ENCODE measurements at regions not wholly inside any gene's neighbourhood (a gene's known extent, or its start where the extent isn't known, plus 50 kb on each side); places are given as distances from the start of the nearest gene placed in this dataset.
A peak's percentile ranks its signal among the peaks of the same experiment; 100 is the strongest.

- H3K9me3 Mint-ChIP-seq = peaks cover 4% of the 10 kb centered on the region
- no peak overlapping the region for H3K4me3 Mint-ChIP-seq
- TF ChIP-seq CTCF (conservative IDR thresholded peaks at IDR 0.05) = no peak
- H3K4me1 Mint-ChIP-seq (ENCODE audit: unreplicated experiment) = peaks cover 26% of the 10 kb centered on the region
- no peak overlapping the region for H3K27ac Mint-ChIP-seq
- no peaks in the 10 kb centered on the region for H3K27me3 Mint-ChIP-seq
- peaks cover 13% of the 10 kb centered on the region for H3K36me3 Mint-ChIP-seq
- DNase-seq (ENCODE audit: extremely low spot score, unreplicated experiment) = no peak
Measured at GRCh38 chr13:74043237-74043636, 91.0 kb downstream of the KLF12 start.

GRCh38 chr13:74040200-74040599 lies 94.0 kb downstream of the KLF12 start:
- Mint-ChIP-seq H3K27me3 (no peaks in the 10 kb centered on the region), H3K36me3 (peaks cover 17% of the 10 kb centered on the region), H3K4me3 (no peak overlapping the region), H3K4me1 (ENCODE audit: unreplicated experiment) (peaks cover 39% of the 10 kb centered on the region), H3K9me3 (peaks cover 5% of the 10 kb centered on the region), H3K27ac (no peak overlapping the region)
- no peak for DNase-seq (ENCODE audit: extremely low spot score, unreplicated experiment)
- peak; percentile 78 for TF ChIP-seq CTCF (conservative IDR thresholded peaks at IDR 0.05)

GRCh38 chr13:74039667-74040066 lies 94.5 kb downstream of the KLF12 start:
- TF ChIP-seq CTCF (conservative IDR thresholded peaks at IDR 0.05) = no peak
- no peak overlapping the region for H3K4me3 Mint-ChIP-seq
- H3K9me3 Mint-ChIP-seq = peaks cover 5% of the 10 kb centered on the region
- H3K36me3 Mint-ChIP-seq = peaks cover 17% of the 10 kb centered on the region
- DNase-seq (ENCODE audit: extremely low spot score, unreplicated experiment) = no peak
- no peak overlapping the region for H3K27ac Mint-ChIP-seq
- peaks cover 39% of the 10 kb centered on the region for H3K4me1 Mint-ChIP-seq (ENCODE audit: unreplicated experiment)
- H3K27me3 Mint-ChIP-seq = no peaks in the 10 kb centered on the region

GRCh38 chr13:74039154-74039553 lies 95.0 kb downstream of the KLF12 start:
- TF ChIP-seq CTCF (conservative IDR thresholded peaks at IDR 0.05) = no peak
- Mint-ChIP-seq H3K27ac (no peak overlapping the region), H3K36me3 (peaks cover 17% of the 10 kb centered on the region), H3K27me3 (no peaks in the 10 kb centered on the region), H3K4me1 (ENCODE audit: unreplicated experiment) (peaks cover 39% of the 10 kb centered on the region), H3K9me3 (peaks cover 5% of the 10 kb centered on the region), H3K4me3 (no peak overlapping the region)
- no peak for DNase-seq (ENCODE audit: extremely low spot score, unreplicated experiment)

GRCh38 chr13:74037762-74038161 lies 96.4 kb downstream of the KLF12 start:
- Mint-ChIP-seq H3K9me3 (peaks cover 5% of the 10 kb centered on the region), H3K27me3 (no peaks in the 10 kb centered on the region), H3K4me3 (no peak overlapping the region), H3K27ac (no peak overlapping the region), H3K4me1 (ENCODE audit: unreplicated experiment) (peaks cover 38% of the 10 kb centered on the region), H3K36me3 (peaks cover 11% of the 10 kb centered on the region)
- no peak for TF ChIP-seq CTCF (conservative IDR thresholded peaks at IDR 0.05)
- no peak for DNase-seq (ENCODE audit: extremely low spot score, unreplicated experiment)

- peaks cover 38% of the 10 kb centered on the region for H3K4me1 Mint-ChIP-seq (ENCODE audit: unreplicated experiment)
- H3K27ac Mint-ChIP-seq = peak overlapping the region; percentile 93
- no peak for DNase-seq (ENCODE audit: extremely low spot score, unreplicated experiment)
- no peaks in the 10 kb centered on the region for H3K27me3 Mint-ChIP-seq
- peak overlapping the region; percentile 79 for H3K4me3 Mint-ChIP-seq
- H3K36me3 Mint-ChIP-seq = peaks cover 11% of the 10 kb centered on the region
- H3K9me3 Mint-ChIP-seq = peaks cover 5% of the 10 kb centered on the region
- no peak for TF ChIP-seq CTCF (conservative IDR thresholded peaks at IDR 0.05)
Measured at GRCh38 chr13:74036373-74036772, 97.8 kb downstream of the KLF12 start.

Data from type B pancreatic cell (in vitro differentiated cells).